ENCODE measurements at regions not wholly inside any gene's neighbourhood (a gene's known extent, or its start where the extent isn't known, plus 50 kb on each side); places are given as distances from the start of the nearest gene placed in this dataset.
"Not testable (repeated sequence)": the region's sequence is repeated elsewhere in the genome, so short reads cannot be mapped to it uniquely, and the experiment has no call there.

DNA sequence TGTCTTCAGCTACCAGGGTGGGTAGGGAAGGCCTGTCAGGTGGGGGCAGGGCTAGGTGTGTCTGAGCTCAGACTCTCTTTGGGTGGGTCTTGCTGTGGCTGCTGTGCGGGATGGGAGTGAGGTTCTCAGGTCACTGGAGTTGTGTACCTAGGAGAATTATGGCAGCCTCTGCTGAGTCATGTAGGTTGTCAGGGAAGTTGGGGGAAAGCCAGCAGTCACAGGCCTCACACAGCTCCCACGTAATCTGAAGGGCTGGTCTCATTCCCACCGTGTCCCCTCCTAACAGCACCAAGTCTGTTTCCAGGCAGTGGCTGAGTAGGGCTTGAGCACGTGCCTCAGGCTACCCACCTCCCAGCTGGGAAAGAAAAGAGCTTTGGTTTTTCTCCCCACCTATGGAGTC, 67.0 kb downstream of the CHCHD4 start:
- DNase-seq: no peak

DNA sequence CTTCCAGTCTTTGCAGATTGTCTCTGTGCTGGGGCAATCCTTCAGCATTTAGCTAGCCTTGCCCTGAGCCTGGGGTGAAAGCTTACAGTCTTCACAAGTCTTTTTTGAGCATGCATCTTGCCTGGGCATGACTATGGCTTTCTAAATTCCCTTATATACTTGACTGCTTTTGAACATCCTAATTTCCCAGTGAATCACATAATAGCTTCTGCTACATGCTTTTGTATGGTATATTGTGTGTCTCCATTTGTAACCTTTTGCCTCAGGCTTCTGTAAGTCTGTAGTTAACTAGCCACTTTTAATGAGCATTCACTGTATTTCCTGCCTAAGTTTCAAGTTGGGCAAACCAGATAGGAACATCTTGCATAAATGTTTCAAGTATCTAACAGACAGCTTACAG, 76.8 kb downstream of the CHCHD4 start:
- DNase-seq: no peak

DNA sequence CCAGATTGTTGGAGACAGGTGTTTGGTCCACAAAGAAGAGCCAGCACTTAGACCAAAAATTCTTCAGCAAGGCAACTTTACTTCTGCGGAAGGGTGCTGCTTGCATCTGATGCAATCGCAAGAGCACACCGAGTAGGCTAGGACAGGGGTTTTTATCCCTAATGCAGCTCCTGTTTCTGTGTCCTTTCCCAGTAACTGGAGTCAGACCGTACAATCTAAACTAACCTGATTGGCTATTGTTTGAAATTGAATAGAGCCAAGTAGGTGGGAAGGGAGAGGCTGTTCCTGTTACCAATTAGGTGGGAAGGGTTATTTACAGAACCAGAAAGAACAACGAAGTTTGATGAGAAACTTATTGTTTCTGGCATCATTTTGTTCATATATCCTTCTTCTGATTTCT, 77.6 kb downstream of the CHCHD4 start:
- no peak for DNase-seq

DNA sequence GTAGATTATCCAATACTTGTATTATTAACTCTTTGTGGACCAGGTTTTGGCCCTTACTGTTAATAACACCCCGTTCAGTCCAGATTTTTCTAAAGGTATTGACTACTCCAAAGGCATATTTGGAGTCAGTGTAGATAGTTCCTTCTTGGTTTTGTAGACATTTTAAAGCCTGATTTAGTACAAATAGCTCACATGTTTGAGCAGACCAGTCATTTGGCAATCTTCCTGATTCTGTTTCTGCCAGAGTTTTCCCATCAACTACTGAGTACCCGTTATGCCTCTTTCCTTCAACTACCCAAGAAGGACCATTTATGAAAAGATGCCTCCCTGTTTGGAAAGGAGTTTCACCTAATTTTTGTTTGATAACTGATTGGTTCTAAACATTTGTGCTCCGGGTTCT, 82.0 kb downstream of the CHCHD4 start:
- no peak for DNase-seq

DNA sequence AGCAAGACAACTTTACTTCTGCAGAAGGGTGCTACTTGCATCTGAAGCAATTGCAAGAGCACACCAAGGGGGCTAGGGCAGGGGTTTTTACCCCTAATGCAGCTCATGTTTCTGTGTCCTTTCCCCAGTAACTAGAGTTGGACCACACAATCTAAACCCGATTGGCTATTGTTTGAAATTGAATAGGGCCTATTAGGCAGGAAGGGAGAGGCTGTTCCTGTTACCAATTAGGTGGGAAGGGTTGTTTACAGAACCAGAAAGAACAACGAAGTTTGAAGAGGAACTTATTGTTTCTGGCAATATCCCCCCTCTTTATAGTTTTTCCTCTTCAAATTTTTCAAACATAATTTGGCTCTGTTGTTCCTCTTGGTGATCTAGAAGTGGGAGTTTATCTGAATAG, 85.5 kb downstream of the CHCHD4 start:
- DNase-seq: no peak

DNA sequence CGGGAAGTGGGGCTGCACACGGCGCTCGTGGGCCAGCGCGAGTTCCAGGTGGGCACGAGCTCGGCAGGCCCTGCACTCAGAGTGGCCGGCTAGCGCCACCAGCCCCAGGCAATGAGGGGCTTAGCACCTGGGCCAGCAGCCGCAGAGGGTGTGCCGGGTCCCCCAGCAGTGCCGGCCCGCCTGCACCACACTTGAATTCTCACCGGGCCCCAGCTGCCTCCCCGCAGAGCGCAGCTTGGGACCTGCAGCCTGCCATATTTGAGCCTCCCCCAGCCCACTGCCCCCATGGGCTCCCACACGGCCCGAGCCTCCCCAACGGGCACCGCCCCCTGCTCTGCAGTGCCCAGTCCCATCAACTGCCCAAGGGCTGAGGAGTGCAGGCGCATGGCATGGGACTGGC, 87.5 kb downstream of the CHCHD4 start:
- DNase-seq: no peak

DNA sequence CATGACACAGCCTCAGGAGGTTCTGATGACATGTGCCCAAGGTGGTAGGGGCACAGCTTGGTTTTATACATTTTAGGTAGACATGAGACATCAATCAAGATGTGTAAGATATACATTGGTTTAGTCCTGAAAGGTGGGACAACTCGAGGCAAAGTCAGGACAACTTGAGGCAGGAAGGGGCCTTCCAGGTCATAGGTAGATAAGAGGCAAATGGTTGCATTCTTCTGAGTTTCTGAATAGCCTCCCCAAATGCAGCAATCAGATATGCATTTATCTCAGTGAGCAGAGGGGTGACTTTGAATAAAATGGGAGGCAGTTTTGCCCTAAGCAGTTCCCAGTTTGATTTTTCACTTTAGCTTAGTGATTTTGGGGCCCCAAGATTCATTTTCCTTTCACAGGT, 91.6 kb downstream of the CHCHD4 start:
- no peak for DNase-seq

DNA sequence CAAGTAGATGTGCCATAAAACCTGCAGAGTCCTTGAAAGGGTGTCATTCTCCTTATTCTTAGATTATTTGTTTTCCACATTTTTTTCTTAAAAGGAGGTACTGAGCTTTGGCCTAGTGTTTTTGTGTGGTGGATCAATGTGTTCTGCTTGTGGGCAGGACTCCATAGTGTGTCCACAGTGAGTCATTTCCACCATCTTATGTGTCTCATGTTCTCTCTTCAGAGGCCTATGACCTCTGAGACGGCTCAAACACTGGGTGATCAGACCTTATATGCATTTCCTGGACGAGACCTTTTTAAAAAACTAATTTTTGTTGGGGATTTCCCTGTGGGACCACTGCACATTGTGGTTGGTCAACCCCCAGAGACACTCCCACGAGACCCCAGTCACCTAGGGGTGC, 93.4 kb downstream of the CHCHD4 start:
- DNase-seq: no peak

DNA sequence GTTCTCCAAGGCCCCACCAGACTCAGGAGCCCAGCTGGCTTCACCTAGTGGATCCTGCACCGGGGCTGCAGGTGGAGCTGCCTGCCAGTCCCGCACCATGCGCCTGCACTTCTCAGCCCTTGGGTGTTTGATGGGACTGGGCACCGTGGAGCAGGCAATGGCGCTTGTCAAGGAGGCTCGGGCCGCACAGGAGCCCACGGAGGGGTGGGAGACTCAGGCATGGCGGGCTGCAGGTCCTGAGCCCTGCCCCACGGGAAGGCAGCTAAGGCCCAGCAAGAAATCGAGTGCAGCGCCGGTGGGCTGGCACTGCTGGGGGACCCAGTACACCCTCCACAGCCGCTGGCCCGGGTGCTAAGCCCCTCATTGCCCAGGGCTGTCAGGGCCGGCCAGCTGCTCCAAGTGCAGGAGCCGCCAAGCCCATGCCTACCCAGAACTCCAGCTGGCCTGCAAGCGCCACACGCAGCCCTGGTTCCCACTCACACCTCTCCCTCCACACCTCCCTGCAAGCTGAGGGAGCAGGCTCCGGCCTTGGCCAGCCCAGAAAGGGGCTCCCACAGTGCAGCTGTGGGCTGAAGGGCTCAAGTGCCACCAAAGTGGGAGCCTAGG, 95.2 kb downstream of the CHCHD4 start:
- not testable (repeated sequence) for DNase-seq

DNA sequence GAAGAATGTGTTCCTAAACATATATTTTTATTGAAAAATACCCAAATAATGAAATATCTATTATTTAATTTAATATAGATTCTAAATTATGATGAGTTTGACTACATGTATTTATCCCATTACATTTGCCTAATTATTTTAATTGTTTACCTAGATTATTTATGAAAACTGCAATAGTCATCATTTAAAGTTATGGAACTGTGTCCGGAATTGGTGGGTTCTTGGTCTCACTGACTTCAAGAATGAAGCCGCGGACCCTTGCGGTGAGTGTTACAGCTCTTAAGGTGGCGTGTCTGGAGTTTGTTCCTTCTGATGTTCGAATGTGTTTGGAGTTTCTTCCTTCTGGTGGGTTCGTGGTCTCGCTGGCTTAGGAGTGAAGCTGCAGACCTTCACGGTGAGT, 96.5 kb downstream of the CHCHD4 start:
- not testable (repeated sequence) for DNase-seq

DNA sequence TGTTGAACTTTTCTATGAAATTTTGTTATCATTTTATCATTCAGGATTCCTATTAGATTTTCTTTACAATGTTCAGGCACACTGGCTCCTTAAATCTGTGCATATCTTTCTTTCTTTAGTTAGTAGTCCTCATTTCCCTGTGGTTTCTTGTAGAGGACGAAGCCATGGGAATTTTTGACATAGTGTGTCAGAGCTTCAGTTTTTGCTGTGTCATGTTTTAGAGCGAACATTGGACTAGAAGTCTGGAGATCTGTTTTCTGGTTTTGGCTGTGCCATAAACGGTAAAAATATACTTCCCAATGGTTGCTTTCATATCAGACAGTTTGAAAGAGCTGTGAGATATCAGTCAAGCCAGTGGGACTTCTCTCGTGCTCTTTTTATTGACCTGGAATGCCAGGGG, 105.2 kb downstream of the CHCHD4 start:
- no peak for DNase-seq

DNA sequence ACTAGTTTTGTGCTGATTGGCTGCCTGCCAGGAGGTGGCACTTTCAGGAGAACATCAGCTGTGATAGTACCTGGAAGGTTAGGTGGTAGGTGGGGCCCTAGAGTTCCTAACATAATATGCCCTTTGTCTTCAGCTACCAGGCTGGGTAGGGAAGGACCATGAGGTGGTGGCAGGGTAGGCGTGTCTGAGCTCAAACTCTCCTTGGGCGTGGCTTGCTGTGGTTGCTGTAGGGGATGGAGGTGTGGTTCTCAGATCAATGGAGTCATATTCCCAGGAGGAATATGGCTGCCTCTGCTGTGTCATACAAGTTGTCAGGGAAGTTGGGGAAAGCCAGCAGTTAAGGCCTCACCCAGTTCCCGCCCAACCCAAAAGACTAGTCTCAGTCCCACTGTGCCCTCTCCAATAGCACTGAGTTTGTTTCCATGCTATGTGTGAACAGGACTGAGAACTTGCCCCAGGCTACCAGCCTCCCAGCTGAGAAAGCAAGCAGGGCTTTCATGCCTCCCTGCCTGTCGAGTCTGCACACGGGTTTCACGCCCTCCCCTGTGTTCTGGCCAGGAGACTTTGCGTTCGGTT, 107.7 kb downstream of the CHCHD4 start:
- DNase-seq: peak; percentile 53

DNA sequence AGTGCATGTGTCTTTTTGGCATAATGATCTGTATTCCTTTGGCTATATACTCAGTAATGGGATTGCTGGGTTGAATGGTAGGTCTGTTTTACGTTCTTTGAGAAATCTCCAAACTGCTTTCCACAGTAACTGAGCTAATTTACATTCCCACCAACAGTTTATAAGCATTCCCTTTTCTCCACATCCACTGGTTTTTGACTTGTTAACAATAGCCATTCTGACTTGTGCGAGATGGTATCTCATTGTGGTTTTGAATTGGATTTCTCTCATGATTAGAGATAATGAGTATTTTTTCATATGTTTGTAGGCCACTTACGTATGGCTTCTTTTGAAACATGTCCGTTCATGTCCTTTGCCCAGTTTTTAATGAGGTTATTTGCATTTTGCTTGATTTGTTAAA, 117.7 kb downstream of the CHCHD4 start:
- peak; percentile 14 for DNase-seq

DNA sequence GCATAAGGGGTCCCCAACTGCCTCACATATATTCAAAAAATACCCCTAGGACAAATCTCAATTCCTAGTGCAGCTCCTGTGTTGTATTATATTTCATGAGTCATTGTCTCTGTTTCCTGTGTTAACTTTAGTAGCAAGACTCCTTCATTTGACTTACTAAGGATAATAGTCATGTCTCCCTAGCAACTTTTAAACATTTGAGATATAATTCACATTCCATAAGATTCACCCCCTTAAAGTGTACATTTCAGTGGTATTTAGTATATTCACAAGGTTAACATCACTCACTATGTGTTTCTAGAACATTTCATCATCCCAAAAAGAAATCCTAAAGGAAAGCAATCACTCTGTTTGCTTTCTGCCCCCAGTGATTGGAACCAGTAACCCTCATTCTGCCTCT, 121.3 kb upstream of the WNT7A start:
- DNase-seq: no peak

DNA sequence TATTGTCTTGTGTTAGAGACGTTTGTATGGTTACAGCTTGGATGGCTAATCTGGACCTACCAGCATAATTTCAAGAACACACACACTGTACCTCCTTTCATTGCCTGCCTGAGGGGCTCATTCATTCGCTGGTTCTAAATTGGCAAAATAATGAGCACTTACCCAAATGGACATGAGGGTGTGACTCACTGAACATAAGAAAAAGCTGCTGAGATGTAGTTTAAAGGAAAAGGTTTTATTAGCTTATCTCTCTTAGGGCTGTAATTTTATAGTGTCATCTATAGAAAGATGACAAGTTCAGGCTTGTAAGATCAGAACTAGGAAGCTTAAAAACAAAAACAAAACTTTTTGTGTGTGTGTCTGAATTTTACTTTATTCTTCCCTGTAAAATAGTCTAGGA, 120.7 kb upstream of the WNT7A start:
- DNase-seq: no peak

DNA sequence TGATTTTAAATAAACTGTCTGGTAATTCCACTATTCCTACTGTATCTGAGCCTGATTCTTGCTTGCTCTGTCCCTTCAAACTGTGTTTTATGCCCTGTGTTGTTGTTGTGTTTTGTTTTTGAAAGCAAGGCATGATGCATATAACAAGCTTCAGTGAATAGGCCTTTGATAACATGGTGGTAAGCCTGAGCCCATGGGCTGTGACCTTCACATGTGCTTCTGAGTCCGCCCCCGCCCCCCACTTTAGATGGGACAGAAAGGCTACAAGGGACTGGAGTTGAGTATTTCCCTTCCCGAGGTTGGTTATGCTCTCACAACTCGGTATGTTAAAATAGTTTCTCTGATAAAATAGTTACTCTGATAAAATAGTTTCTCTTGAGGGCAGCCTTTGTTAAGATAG, 119.0 kb upstream of the WNT7A start:
- DNase-seq: no peak

DNA sequence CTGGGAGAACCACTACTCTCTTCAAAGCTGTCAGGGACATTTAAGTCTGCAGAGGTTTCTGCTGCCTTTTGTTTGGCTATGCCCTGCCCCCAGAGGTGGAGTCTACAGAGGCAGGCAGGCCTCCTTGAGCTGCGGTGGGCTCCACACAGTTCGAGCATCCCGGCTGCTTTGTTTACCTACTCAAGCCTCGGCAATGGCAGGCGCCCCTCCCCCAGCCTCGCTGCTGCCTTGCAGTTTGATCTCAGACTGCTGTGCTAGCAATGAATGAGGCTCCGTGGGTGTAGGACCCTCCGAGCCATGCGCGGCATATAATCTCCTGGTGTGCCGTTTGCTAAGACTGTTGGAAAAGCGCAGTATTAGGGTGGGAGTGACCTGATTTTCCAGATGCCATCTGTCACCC, 115.3 kb upstream of the WNT7A start:
- not testable (repeated sequence) for DNase-seq

DNA sequence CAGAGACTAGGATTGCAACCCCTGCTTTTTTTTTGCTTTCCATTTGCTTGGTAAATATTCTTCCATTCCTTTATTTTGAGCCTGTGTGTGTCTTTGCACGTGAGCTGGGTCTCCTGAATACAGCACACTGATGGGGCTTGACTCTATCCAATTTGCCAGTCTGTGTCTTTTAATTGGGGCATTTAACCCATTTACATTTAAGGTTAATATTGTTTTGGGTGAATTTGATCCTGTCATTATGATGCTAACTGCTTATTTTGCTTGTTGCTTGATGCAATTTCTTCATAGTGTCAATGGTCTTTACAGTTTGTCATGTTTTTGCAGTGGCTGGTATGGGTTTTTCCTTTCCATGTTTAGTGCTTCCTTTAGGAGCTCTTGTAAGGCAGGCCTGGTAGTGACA, 109.1 kb upstream of the WNT7A start:
- not testable (repeated sequence) for DNase-seq

DNA sequence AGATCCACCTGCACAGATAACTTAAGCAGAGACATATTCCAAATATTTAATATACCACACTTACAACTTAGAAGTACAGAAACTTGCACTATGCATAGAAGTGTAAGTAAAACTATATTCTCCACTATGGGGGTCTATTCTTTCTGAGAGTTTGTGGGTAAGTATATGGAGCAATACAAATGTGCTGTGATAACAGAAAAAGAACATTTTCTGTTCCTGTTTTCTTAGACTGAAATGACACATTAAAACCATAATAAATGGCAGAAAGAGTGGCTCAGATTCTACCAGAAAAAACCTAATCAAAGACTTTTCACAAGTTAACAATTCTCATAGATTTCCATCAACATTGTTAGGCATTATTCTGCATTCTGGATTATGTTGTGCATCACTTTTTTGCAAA, 96.6 kb upstream of the WNT7A start:
- DNase-seq: no peak

DNA sequence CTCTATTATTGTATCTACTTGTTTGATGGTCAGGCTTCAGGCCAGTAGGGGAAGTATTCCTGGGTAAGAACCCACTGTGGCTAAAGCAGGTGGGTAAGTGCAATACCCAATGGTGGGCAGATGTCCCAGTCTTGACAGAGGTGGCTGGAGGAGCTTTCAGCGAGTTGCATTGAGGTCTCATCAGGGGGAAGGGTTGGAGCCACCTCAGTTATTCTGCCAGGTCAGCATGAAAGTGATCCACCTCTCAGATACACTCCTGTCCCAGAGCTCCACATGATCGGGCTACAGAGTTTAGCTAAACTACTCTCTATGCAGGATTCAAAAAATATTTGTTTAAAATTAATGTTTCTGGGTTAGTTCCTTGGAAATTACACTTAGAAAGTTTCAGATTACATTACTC, 95.8 kb upstream of the WNT7A start:
- DNase-seq: no peak

DNA sequence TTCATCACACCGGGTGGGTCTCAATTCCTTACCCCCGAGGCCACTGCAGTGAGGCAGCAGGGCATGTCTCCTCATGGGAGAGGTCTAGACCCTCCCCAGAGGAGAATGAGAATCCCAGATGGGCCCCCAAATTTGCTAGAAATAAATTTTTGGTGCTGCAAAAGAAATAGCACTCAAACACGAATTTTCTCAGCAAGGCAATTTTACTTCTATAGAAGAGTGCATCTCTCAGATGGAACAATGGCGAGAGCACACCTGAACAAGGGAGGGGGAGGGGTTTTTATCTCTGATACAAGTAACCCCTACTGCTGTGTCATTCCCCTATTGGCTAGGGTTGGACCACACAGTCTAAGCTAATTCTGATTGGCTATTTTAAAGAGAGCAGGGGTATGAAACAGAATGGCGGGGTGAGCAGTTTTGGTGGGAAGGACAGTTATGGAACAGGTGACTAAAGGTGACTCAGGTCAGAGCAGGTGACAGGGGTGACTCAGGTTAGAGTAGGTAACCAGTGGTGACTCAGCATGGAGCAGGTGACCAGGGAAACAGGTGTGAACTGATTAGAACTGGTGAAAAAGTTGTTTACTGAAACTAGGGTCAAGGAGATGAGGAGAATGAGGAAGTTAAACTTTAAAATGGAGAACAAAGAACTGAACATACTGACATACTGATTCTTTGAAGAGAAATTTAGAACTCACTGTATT, 93.0 kb upstream of the WNT7A start:
- no peak for DNase-seq

DNA sequence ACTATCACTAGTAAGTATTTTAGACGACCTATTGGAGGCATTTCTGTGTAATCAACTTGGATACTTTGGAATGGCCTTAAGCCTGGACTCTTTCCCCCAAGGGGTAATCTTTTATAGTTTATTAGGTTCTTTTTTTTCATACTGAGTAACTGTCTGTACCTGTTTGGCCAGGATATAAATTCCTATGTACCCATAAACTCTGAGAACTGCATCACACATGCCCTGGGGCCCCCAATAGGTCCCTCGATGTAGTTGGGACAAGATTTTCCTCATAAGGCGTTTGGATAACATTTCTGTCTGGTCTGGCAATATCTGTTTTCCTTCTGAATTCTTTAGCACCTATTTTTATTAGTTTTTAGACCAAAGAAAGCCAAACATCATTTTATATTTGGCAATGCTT, 86.4 kb upstream of the WNT7A start:
- DNase-seq: no peak

DNA sequence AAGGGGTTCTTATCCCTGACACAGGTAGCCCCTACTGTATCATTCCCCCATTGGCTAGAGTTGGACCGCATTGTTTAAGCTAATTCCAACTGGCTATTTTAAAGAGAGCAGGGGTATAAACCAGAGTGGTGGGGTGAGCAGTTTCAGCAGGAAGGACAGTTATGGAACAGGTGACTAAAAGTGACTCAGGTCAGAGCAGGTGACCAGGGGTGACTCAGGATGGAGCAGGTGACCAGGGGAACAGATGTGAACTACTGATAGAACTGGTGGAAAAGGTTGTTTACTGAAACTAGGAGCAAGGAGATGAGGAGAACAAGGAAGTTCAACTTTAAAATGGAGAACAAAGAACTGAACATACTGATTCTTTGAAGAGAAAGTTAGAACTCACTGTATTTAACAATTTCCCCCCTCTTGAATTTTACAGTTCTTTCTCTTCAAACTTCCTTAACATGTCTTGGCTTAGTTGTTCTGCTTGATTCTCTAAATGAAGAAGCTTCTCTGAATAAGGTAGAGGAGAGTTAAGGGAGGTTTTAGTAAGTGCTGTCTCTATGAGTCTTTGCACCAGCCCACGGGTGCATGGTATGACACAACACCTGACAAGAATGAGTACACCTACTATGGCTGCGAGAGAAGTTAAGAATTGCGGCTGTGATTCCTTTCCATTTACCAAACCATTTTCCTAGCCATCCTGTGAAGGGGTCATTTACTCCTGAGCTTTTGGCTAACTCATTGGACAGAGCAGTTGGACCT, 83.4 kb upstream of the WNT7A start:
- DNase-seq: no peak

Measured in NCI-H526 treated with DMSO at 0.1 percent for 48 hours (cell line).